GM19025 (cell line): ENCODE measurements at regions not wholly inside any gene's neighbourhood (a gene's known extent, or its start where the extent isn't known, plus 50 kb on each side); places are given as distances from the start of the nearest gene placed in this dataset.
"Not testable (repeated sequence)": the region's sequence is repeated elsewhere in the genome, so short reads cannot be mapped to it uniquely, and the experiment has no call there.

Experiments
- ATAC-seq: cut with Tn5 transposase; IDR thresholded peaks from one replicate; pipeline ENCODE4 v1.9.1; 2021; ENCODE audit warnings: mild to moderate bottlenecking, low read depth, moderate library complexity; ENCODE audit not compliant: unreplicated experiment

- ATAC-seq, result no peak
These were observed 50.6 kb upstream of the ZMYND8 start for GRCh38 chr20:47406849-47407682.

GRCh38 chr20:47411161-47411560 is 54.7 kb upstream of the ZMYND8 start:
- no peak for ATAC-seq

- ATAC-seq, result no peak
These were observed 55.6 kb upstream of the ZMYND8 start for GRCh38 chr20:47412083-47412482.

- ATAC-seq, result no peak
These were observed 56.7 kb upstream of the ZMYND8 start for GRCh38 chr20:47413189-47413588.

- ATAC-seq, result no peak
These were observed 61.0 kb upstream of the ZMYND8 start for GRCh38 chr20:47417245-47418068.

- no peak for ATAC-seq
These were observed 61.7 kb upstream of the ZMYND8 start for GRCh38 chr20:47418069-47418757.

GRCh38 chr20:47419953-47420514 is 63.5 kb upstream of the ZMYND8 start:
- ATAC-seq, result no peak

GRCh38 chr20:47421076-47421475 is 64.6 kb upstream of the ZMYND8 start:
- ATAC-seq, result no peak

- no peak for ATAC-seq
These were observed 67.1 kb upstream of the ZMYND8 start for GRCh38 chr20:47423586-47423985.

GRCh38 chr20:47427067-47427466 is 70.6 kb upstream of the ZMYND8 start:
- ATAC-seq, result no peak

GRCh38 chr20:47427746-47428145 is 71.2 kb upstream of the ZMYND8 start:
- no peak for ATAC-seq

- ATAC-seq, result no peak
These were observed 71.7 kb upstream of the ZMYND8 start for GRCh38 chr20:47428164-47428563.

GRCh38 chr20:47428851-47429336 is 72.4 kb upstream of the ZMYND8 start:
- ATAC-seq, result no peak

- ATAC-seq, result no peak
These were observed 72.3 kb upstream of the NCOA3 start for GRCh38 chr20:47429409-47429808.

GRCh38 chr20:47430862-47431588 is 70.7 kb upstream of the NCOA3 start:
- ATAC-seq, result no peak

- ATAC-seq, result no peak
These were observed 68.9 kb upstream of the NCOA3 start for GRCh38 chr20:47432834-47433210.

GRCh38 chr20:47434128-47434779 is 67.4 kb upstream of the NCOA3 start:
- ATAC-seq, result not testable (repeated sequence)

- peak; percentile 44 for ATAC-seq
These were observed 63.0 kb upstream of the NCOA3 start for GRCh38 chr20:47438464-47439381.
